LNCaP clone FGC (cell line): ENCODE measurements at regions not wholly inside any gene's neighbourhood (a gene's known extent, or its start where the extent isn't known, plus 50 kb on each side); places are given as distances from the start of the nearest gene placed in this dataset.

Source experiments
- DNase-seq: peaks from one replicate; pipeline ENCODE4 v3.0.0-alpha.2; 2011; ENCODE audit warnings: low read depth
- H3K4me3 ChIP-seq: 2 replicates; pipeline ENCODE4 v1.5.1; 2011; ENCODE audit warnings: mild to moderate bottlenecking, low read depth, low read length, control low read depth
- CTCF ChIP-seq: IDR thresholded peaks from 2 replicates; pipeline ENCODE4 v1.5.1; 2012; ENCODE audit warnings: mild to moderate bottlenecking; ENCODE audit not compliant: control insufficient read depth, insufficient read depth; ENCODE audit errors: extremely low read depth

- no peak for DNase-seq
- TF ChIP-seq CTCF = no peak
- no peak overlapping the region for H3K4me3 ChIP-seq
These were observed 633.4 kb downstream of the CENPC start for GRCh38 chr4:66911880-66912279.

GRCh38 chr4:66906314-66906713 is 639.0 kb downstream of the CENPC start:
- no peak for DNase-seq
- H3K4me3 ChIP-seq = no peak overlapping the region
- no peak for TF ChIP-seq CTCF

- DNase-seq = no peak
- no peak overlapping the region for H3K4me3 ChIP-seq
- no peak for TF ChIP-seq CTCF
These were observed 645.8 kb downstream of the CENPC start for GRCh38 chr4:66899422-66900065.

GRCh38 chr4:66893807-66894206 is 651.5 kb downstream of the CENPC start:
- TF ChIP-seq CTCF = no peak
- DNase-seq = no peak
- no peak overlapping the region for H3K4me3 ChIP-seq

GRCh38 chr4:66887061-66887460 is 658.2 kb downstream of the CENPC start:
- no peak overlapping the region for H3K4me3 ChIP-seq
- no peak for TF ChIP-seq CTCF
- no peak for DNase-seq

- TF ChIP-seq CTCF = no peak
- no peak overlapping the region for H3K4me3 ChIP-seq
- no peak for DNase-seq
These were observed 659.7 kb downstream of the CENPC start for GRCh38 chr4:66885501-66886165.

- no peak overlapping the region for H3K4me3 ChIP-seq
- no peak for TF ChIP-seq CTCF
- no peak for DNase-seq
These were observed 668.4 kb downstream of the CENPC start for GRCh38 chr4:66876946-66877345.
